ENCODE measurements at regions not wholly inside any gene's neighbourhood (a gene's known extent, or its start where the extent isn't known, plus 50 kb on each side); places are given as distances from the start of the nearest gene placed in this dataset.

- WGBS, 3 donors = 80 to 89% (median 85%) methylated on average over 4 of the region's 4 CpGs
- Histone ChIP-seq H3K9me3 (no peaks in the 10 kb centered on the region), H3K4me1 (ENCODE audit: insufficient read depth) (no peaks in the 10 kb centered on the region), H3K36me3 (no peaks in the 10 kb centered on the region), H3K27ac (no peak overlapping the region), H3K4me3 (no peak overlapping the region), H3K27me3 (no peaks in the 10 kb centered on the region)
- intact Hi-C loops (cut with DNase I) = no loop called here
- DNase-seq = no peak
- TF ChIP-seq, protein P1, sequence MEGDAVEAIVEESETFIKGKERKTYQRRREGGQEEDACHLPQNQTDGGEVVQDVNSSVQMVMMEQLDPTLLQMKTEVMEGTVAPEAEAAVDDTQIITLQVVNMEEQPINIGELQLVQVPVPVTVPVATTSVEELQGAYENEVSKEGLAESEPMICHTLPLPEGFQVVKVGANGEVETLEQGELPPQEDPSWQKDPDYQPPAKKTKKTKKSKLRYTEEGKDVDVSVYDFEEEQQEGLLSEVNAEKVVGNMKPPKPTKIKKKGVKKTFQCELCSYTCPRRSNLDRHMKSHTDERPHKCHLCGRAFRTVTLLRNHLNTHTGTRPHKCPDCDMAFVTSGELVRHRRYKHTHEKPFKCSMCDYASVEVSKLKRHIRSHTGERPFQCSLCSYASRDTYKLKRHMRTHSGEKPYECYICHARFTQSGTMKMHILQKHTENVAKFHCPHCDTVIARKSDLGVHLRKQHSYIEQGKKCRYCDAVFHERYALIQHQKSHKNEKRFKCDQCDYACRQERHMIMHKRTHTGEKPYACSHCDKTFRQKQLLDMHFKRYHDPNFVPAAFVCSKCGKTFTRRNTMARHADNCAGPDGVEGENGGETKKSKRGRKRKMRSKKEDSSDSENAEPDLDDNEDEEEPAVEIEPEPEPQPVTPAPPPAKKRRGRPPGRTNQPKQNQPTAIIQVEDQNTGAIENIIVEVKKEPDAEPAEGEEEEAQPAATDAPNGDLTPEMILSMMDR (IDR thresholded peaks at IDR 0.05) = no peak
- no peak for TF ChIP-seq EP300 (IDR thresholded peaks at IDR 0.05)
- no peak for TF ChIP-seq POLR2A (IDR thresholded peaks at IDR 0.05)
Observed at GRCh38 chr2:22530131-22530530, 854.8 kb upstream of the KLHL29 start.

- Histone ChIP-seq H3K36me3 (no peaks in the 10 kb centered on the region), H3K27me3 (no peaks in the 10 kb centered on the region), H3K4me1 (ENCODE audit: insufficient read depth) (no peaks in the 10 kb centered on the region), H3K4me3 (no peak overlapping the region), H3K27ac (no peak overlapping the region), H3K9me3 (no peaks in the 10 kb centered on the region)
- 69 to 74% (median 71%) methylated on average over 2 of the region's 2 CpGs for WGBS, 3 donors
- TF ChIP-seq EP300 (IDR thresholded peaks at IDR 0.05) (no peak), POLR2A (IDR thresholded peaks at IDR 0.05) (no peak)
- TF ChIP-seq, protein P1 (IDR thresholded peaks at IDR 0.05) = no peak
- no peak for DNase-seq
- intact Hi-C loops (cut with DNase I) = no loop called here
Observed at GRCh38 chr2:22536133-22536532, 848.8 kb upstream of the KLHL29 start.

- Histone ChIP-seq H3K4me3 (no peak overlapping the region), H3K27me3 (no peaks in the 10 kb centered on the region), H3K9me3 (no peaks in the 10 kb centered on the region), H3K4me1 (ENCODE audit: insufficient read depth) (no peaks in the 10 kb centered on the region), H3K27ac (no peak overlapping the region), H3K36me3 (no peaks in the 10 kb centered on the region)
- WGBS, 3 donors = 57 to 86% (median 61%) methylated on average over 1 of the region's 1 CpG
- TF ChIP-seq EP300 (IDR thresholded peaks at IDR 0.05) = no peak
- no peak for TF ChIP-seq POLR2A (IDR thresholded peaks at IDR 0.05)
- TF ChIP-seq, protein P1 (IDR thresholded peaks at IDR 0.05) = no peak
- intact Hi-C loops (cut with DNase I) = no loop called here
- no peak for DNase-seq
Observed at GRCh38 chr2:22554453-22554852, 830.5 kb upstream of the KLHL29 start.

GRCh38 chr2:22557406-22557805 is 827.6 kb upstream of the KLHL29 start:
- no peaks in the 10 kb centered on the region for H3K9me3 ChIP-seq
- no peak overlapping the region for H3K27ac ChIP-seq
- WGBS, 3 donors = 14 to 34% (median 21%) methylated on average over 2 of the region's 2 CpGs
- no peak for DNase-seq
- no peak overlapping the region for H3K4me3 ChIP-seq
- TF ChIP-seq POLR2A (IDR thresholded peaks at IDR 0.05) (no peak), EP300 (IDR thresholded peaks at IDR 0.05) (no peak)
- TF ChIP-seq, protein P1 (IDR thresholded peaks at IDR 0.05) = no peak
- H3K27me3 ChIP-seq = no peaks in the 10 kb centered on the region
- intact Hi-C loops (cut with DNase I) = no loop called here
- H3K4me1 ChIP-seq (ENCODE audit: insufficient read depth) = no peaks in the 10 kb centered on the region
- no peaks in the 10 kb centered on the region for H3K36me3 ChIP-seq

DNA sequence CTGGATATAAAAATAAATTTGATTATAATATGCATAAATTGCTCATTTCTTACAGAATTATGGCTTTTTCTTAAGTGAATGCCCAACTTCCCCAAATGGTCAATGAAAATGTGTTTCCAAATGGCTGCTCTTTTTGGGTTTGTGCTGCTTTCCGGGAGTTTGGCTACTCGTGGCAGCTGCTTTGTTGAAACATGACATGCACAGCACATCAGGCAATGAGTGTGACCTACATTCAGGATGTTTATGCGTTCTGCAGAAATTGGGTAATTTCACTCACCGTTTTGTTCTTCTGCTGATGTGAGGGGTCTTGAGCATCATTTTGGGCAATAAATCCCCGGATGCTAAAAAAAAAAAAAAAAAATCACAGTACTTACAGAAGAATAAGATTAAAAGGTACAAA is 825.0 kb upstream of the KLHL29 start:
- H3K4me3 ChIP-seq = no peak overlapping the region
- no peak overlapping the region for H3K27ac ChIP-seq
- H3K4me1 ChIP-seq (ENCODE audit: insufficient read depth) = no peaks in the 10 kb centered on the region
- 52 to 56% (median 53%) methylated on average over 5 of the region's 5 CpGs for WGBS, 3 donors
- TF ChIP-seq POLR2A (IDR thresholded peaks at IDR 0.05) = no peak
- TF ChIP-seq, protein P1 (IDR thresholded peaks at IDR 0.05) = no peak
- TF ChIP-seq EP300 (IDR thresholded peaks at IDR 0.05) = no peak
- H3K36me3 ChIP-seq = no peaks in the 10 kb centered on the region
- H3K9me3 ChIP-seq = no peaks in the 10 kb centered on the region
- intact Hi-C loops (cut with DNase I) = no loop called here
- no peak for DNase-seq
- no peaks in the 10 kb centered on the region for H3K27me3 ChIP-seq

Data from ovary (tissue), 7 donors.